Neuronal stem cell (in vitro differentiated cells): ENCODE measurements at regions not wholly inside any gene's neighbourhood (a gene's known extent, or its start where the extent isn't known, plus 50 kb on each side); places are given as distances from the start of the nearest gene placed in this dataset.

ENCODE experiments used
- DNase-seq: peaks from one replicate; pipeline ENCODE4 v3.0.0-alpha.2; 2013; ENCODE audit warnings: low spot score
- H2AFZ ChIP-seq: one replicate; pipeline ENCODE4 v1.6.1; 2013; ENCODE audit warnings: mild to moderate bottlenecking, low read length, inconsistent platforms
- H2AK5ac ChIP-seq: 2 replicates; pipeline ENCODE4 v1.6.1; 2013; ENCODE audit warnings: low read depth, mild to moderate bottlenecking, inconsistent platforms, low read length, moderate library complexity, mixed read lengths
- H2BK120ac ChIP-seq: 2 replicates; pipeline ENCODE4 v1.6.1; 2013; ENCODE audit warnings: low read depth, mild to moderate bottlenecking, inconsistent platforms, low read length, moderate library complexity, mixed read lengths
- H2BK12ac ChIP-seq: one replicate; pipeline ENCODE4 v1.6.1; 2013; ENCODE audit warnings: low read length, inconsistent platforms
- H2BK15ac ChIP-seq: 2 replicates; pipeline ENCODE4 v1.6.1; 2013; ENCODE audit warnings: mild to moderate bottlenecking, low read length, inconsistent platforms, mixed read lengths
- H2BK5ac ChIP-seq: one replicate; pipeline ENCODE4 v1.6.1; 2013; ENCODE audit warnings: inconsistent platforms, mild to moderate bottlenecking, low read length, moderate library complexity
- H3K14ac ChIP-seq: one replicate; pipeline ENCODE4 v1.6.1; 2013; ENCODE audit warnings: low read length, inconsistent platforms
- H3K18ac ChIP-seq: 2 replicates; pipeline ENCODE4 v1.6.1; 2013; ENCODE audit warnings: low read length, inconsistent platforms
- H3K23ac ChIP-seq: 2 replicates; pipeline ENCODE4 v1.6.1; 2013; ENCODE audit warnings: low read depth, mild to moderate bottlenecking, mixed read lengths, low read length, inconsistent platforms; ENCODE audit not compliant: poor library complexity
- H3K27ac ChIP-seq: replicated peaks from 3 replicates; pipeline ENCODE4 v1.5.1; 2013; ENCODE audit warnings: low read length, inconsistent platforms
- H3K27me3 ChIP-seq, 3 experiments: 2 replicates each; pipeline ENCODE4 v1.6.1; 2013; ENCODE audit warnings: low read length in 3 of 3, mild to moderate bottlenecking in 2 of 3, inconsistent platforms in 1 of 3, low read depth in 1 of 3, mixed read lengths in 1 of 3, moderate library complexity in 1 of 3; ENCODE audit not compliant: control insufficient read depth in 3 of 3, insufficient read depth in 3 of 3
- H3K36me3 ChIP-seq, 2 donors: replicated peaks in 1 of 2; 2 replicates each; pipeline ENCODE4 v1.6.1; 2013; ENCODE audit warnings: low read length in 2 of 2; ENCODE audit not compliant: control insufficient read depth in 2 of 2, insufficient read depth in 2 of 2
- H3K4ac ChIP-seq: 2 replicates; pipeline ENCODE4 v1.6.1; 2013; ENCODE audit warnings: inconsistent platforms, mild to moderate bottlenecking, low read length, moderate library complexity
- H3K4me1 ChIP-seq, 2 donors: 1 replicate in 1 of 2; 2 replicates in 1 of 2; pipeline ENCODE4 v1.6.1; 2013; ENCODE audit warnings: low read length in 2 of 2, low read depth in 1 of 2; ENCODE audit not compliant: control insufficient read depth in 2 of 2, insufficient read depth in 1 of 2
- H3K4me2 ChIP-seq: one replicate; pipeline ENCODE4 v1.6.1; 2013; ENCODE audit warnings: mild to moderate bottlenecking, low read length, inconsistent platforms; ENCODE audit not compliant: insufficient read depth, poor library complexity, severe bottlenecking
- H3K4me3 ChIP-seq, 2 donors: 2 replicates each; pipeline ENCODE4 v1.5.1; 2013; ENCODE audit warnings: low read length in 2 of 2, mild to moderate bottlenecking in 2 of 2, inconsistent platforms in 1 of 2, moderate library complexity in 1 of 2
- H3K79me1 ChIP-seq: one replicate; pipeline ENCODE4 v1.6.1; 2013; ENCODE audit warnings: low read depth, mild to moderate bottlenecking, inconsistent platforms, low read length, moderate library complexity
- H3K9ac ChIP-seq: one replicate; pipeline ENCODE4 v1.6.1; 2013; ENCODE audit warnings: mild to moderate bottlenecking, low read depth, low read length, inconsistent platforms; ENCODE audit not compliant: poor library complexity
- H3K9me3 ChIP-seq, 2 donors: replicated peaks in 1 of 2; 2 replicates each; pipeline versions ENCODE3 to v1.6.1; 2013; ENCODE audit warnings: low read length in 2 of 2, mild to moderate bottlenecking in 2 of 2, inconsistent platforms in 1 of 2, low read depth in 1 of 2, mixed read lengths in 1 of 2, moderate library complexity in 1 of 2; ENCODE audit not compliant: control insufficient read depth in 2 of 2, insufficient read depth in 1 of 2
- H4K8ac ChIP-seq: one replicate; pipeline ENCODE4 v1.6.1; 2013; ENCODE audit warnings: low read depth, mild to moderate bottlenecking, inconsistent platforms, low read length, moderate library complexity
- H4K91ac ChIP-seq: one replicate; pipeline ENCODE4 v1.6.1; 2013; ENCODE audit warnings: low read length, low read depth, mild to moderate bottlenecking, inconsistent platforms; ENCODE audit not compliant: poor library complexity
- WGBS, 2 donors: extraction: QIAGEN DNeasy Blood & Tissue Kit; methylation state at CpG; one replicate each; pipeline ENCODE4 v1.1.7; 2013; ENCODE audit warnings: missing lambda C conversion rate in 2 of 2, mixed read lengths in 1 of 2; ENCODE audit not compliant: insufficient read length in 2 of 2, insufficient replicate concordance in 1 of 2; ENCODE audit errors: extremely low coverage in 2 of 2; 5-methylcytosine and 5-hydroxymethylcytosine counted together

DNA sequence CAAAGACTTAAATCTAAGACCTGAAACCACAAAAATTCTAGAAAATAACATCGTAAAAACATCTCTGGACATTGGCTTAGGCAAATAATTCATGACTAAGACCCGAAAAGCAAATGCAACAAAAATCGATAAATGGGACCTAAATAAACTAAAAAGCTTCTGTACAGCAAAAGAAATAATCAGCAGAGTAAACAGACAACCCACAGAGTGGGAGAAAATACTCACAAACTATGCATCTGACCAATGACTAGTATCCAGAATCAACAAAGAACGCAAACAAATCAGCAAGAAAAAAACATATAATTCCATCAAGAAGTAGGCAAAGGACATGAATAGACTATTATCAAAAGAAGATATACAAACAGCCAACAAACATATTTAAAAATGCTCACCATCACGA, 749.4 kb downstream of the PLOD2 start:
- no peak overlapping the region for H3K9ac ChIP-seq
- WGBS, 2 donors, result no CpG with 5 or more reads among the region's 5 CpGs
- no peaks in the 10 kb centered on the region for H3K36me3 ChIP-seq

DNA sequence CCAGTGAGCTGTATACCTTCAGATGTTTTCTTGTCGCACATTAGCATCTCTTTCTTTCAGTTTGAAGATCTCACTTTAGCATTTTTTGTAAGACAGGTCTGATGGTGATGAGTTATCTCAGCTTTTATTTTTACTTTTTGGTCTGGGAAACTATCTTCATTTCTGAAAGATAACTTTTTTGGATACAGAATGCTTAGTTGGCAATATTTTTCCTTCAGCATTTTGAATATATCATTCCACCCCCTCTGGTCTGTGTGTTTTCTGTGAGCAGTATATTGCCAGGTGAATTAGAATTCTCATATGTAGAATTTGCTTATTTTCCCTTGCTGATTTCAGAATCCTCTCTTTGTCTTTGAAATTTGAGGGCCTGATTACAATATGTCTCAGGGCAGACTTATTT, 743.3 kb downstream of the PLOD2 start:
- Histone ChIP-seq H4K91ac (no peak overlapping the region), H2BK120ac (no peak overlapping the region), H4K8ac (no peak overlapping the region), H3K9me3 (peaks cover 0 to 4% of the 10 kb centered on the region in 2 donors), H3K4me3 (no peak overlapping the region), H3K36me3 (no peaks in the 10 kb centered on the region), H3K4ac (no peak overlapping the region), H3K27me3 (no peaks in the 10 kb centered on the region), H2BK12ac (no peak overlapping the region), H3K18ac (no peak overlapping the region), H3K9ac (no peak overlapping the region), H2BK5ac (no peak overlapping the region), H3K4me2 (no peak overlapping the region), H3K4me1 (no peaks in the 10 kb centered on the region), H3K23ac (no peak overlapping the region), H3K14ac (no peak overlapping the region), H2BK15ac (no peak overlapping the region), H3K27ac (no peak overlapping the region), H2AFZ (no peak overlapping the region), H3K79me1 (no peaks in the 10 kb centered on the region), H2AK5ac (no peak overlapping the region)
- WGBS, 2 donors, result no CpG with 5 or more reads among the region's 1 CpG
- no peak for DNase-seq

More for the DNA sequence above, 749.4 kb downstream of the PLOD2 start:
- no peak overlapping the region for H4K8ac ChIP-seq
- no peaks in the 10 kb centered on the region for H3K79me1 ChIP-seq
- H2BK5ac ChIP-seq, result no peak overlapping the region
- no peak overlapping the region for H3K18ac ChIP-seq
- no peak overlapping the region for H2BK12ac ChIP-seq
- no peak overlapping the region for H3K27ac ChIP-seq
- H3K4me3 ChIP-seq, result no peak overlapping the region
- H3K9me3 ChIP-seq, result no peaks in the 10 kb centered on the region
- H2AFZ ChIP-seq, result no peak overlapping the region
- H2BK120ac ChIP-seq, result no peak overlapping the region
- H3K27me3 ChIP-seq, result no peaks in the 10 kb centered on the region
- no peak overlapping the region for H4K91ac ChIP-seq
- no peak overlapping the region for H3K14ac ChIP-seq
- no peak overlapping the region for H3K4me2 ChIP-seq
- H3K4me1 ChIP-seq, result no peaks in the 10 kb centered on the region
- DNase-seq, result no peak
- H3K23ac ChIP-seq, result no peak overlapping the region
- H2AK5ac ChIP-seq, result no peak overlapping the region
- H2BK15ac ChIP-seq, result no peak overlapping the region
- no peak overlapping the region for H3K4ac ChIP-seq

DNA sequence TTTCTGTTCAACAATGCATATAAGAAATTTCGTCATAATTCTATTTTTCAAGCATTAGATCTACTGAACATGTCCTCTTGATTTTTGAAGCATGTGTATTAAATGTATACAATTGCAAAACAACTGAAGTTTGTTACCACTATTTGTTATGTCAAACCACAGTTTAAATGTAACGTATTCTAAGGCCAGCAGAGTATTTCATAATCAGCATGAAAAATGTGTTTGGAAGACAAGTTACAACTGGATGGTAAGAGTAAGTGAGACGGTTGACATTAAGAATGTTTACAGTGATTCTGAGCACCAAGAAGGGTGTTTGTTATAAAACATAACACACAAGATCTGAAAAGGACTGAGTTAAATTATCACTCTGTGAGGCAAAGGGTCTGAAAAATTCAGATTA, 738.4 kb downstream of the PLOD2 start:
- WGBS, 2 donors, result no CpG with 5 or more reads among the region's 3 CpGs
- no peak overlapping the region for H2BK12ac ChIP-seq
- H3K14ac ChIP-seq, result no peak overlapping the region

DNA sequence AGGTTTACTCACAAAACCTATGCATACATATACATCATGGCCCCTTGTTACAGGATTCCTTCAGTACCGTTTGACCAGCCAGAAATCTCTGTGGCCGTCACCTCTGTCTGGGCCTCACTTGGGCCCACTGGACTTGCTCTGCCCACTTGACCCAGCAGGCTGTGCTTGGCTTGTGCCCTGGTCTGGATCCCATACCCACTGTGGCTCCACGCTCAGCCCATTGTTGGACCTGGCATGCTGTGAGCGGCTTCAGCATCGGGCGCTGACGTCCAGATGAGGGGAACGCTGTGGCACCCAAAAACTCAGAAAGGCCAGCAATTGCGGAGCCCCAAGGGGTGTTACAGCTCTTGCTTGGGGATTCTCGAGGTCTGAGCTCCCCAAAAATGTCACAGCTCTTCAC, 733.6 kb downstream of the PLOD2 start:
- Histone ChIP-seq H3K14ac (no peak overlapping the region), H3K4me2 (no peak overlapping the region), H2AFZ (peak overlapping the region; percentile 70), H4K8ac (peak overlapping the region; percentile 82), H3K36me3 (no peaks in the 10 kb centered on the region), H2AK5ac (no peak overlapping the region), H2BK12ac (no peak overlapping the region), H3K18ac (peak overlapping the region; percentile 91), H3K9me3 (no peaks in the 10 kb centered on the region), H2BK5ac (no peak overlapping the region), H3K4ac (no peak overlapping the region), H3K4me1 (no peaks in the 10 kb centered on the region), H3K4me3 (no peak overlapping the region), H2BK15ac (no peak overlapping the region), H3K27ac (no peak overlapping the region), H2BK120ac (peak overlapping the region; percentile 81), H4K91ac (peak overlapping the region; percentile 85), H3K27me3 (no peaks in the 10 kb centered on the region), H3K79me1 (no peaks in the 10 kb centered on the region), H3K23ac (no peak overlapping the region), H3K9ac (no peak overlapping the region)
- DNase-seq, result no peak
- no CpG with 5 or more reads among the region's 10 CpGs for WGBS, 2 donors

More for the DNA sequence above, 738.4 kb downstream of the PLOD2 start:
- DNase-seq, result no peak
- Histone ChIP-seq H3K27me3 (no peaks in the 10 kb centered on the region), H3K23ac (no peak overlapping the region), H2BK5ac (no peak overlapping the region), H2BK120ac (no peak overlapping the region), H2BK15ac (no peak overlapping the region), H2AK5ac (no peak overlapping the region), H3K18ac (no peak overlapping the region), H3K79me1 (no peaks in the 10 kb centered on the region), H3K9ac (no peak overlapping the region), H3K4me3 (no peak overlapping the region), H2AFZ (no peak overlapping the region), H3K4ac (no peak overlapping the region), H3K9me3 (peaks cover 0 to 4% of the 10 kb centered on the region in 2 donors), H3K4me1 (no peaks in the 10 kb centered on the region), H4K8ac (no peak overlapping the region), H3K4me2 (no peak overlapping the region), H3K36me3 (no peaks in the 10 kb centered on the region), H3K27ac (no peak overlapping the region), H4K91ac (no peak overlapping the region)
